Adrenal gland (tissue), 5 donors: ENCODE measurements at regions not wholly inside any gene's neighbourhood (a gene's known extent, or its start where the extent isn't known, plus 50 kb on each side); places are given as distances from the start of the nearest gene placed in this dataset.

Experiments
- CTCF ChIP-seq, 6 experiments: fragments of 450-650 bp in 4 of 6; fragments of 200-600 bp in 2 of 6; sonication (generic) in 1 of 6; IDR thresholded peaks; 1 replicate in 5 of 6; 2 replicates in 1 of 6; pipeline versions ENCODE4 v1.5.1 to v1.8.0; 2016 to 2021; ENCODE audit warnings: antibody characterized with exemption in 6 of 6, mild to moderate bottlenecking in 2 of 6, moderate library complexity in 1 of 6
- POLR2A ChIP-seq, 2 donors: fragments of 450-650 bp; IDR thresholded peaks; one replicate each; pipeline ENCODE4 v1.6.1; 2017; ENCODE audit warnings: antibody characterized with exemption in 2 of 2, mild to moderate bottlenecking in 2 of 2, moderate library complexity in 1 of 2
- donor health status: DM: no; HTN: no; CAD: no.

GRCh38 chr5:54398191-54398590 is 57.3 kb upstream of the HSPB3 start:
- TF ChIP-seq POLR2A (IDR thresholded peaks at IDR 0.05) (no peak), CTCF (IDR thresholded peaks at IDR 0.05) (no peak)
